ENCODE measurements at regions not wholly inside any gene's neighbourhood (a gene's known extent, or its start where the extent isn't known, plus 50 kb on each side); places are given as distances from the start of the nearest gene placed in this dataset.

GRCh38 chr12:124240493-124240892 lies 54.4 kb upstream of the RFLNA start:
- Histone ChIP-seq H3K4me3 (ENCODE audit: low read depth, low read length) (no peak overlapping the region), H3K36me3 (ENCODE audit: insufficient read depth) (no peaks in the 10 kb centered on the region), H3K27ac (ENCODE audit: low read depth) (no peak overlapping the region), H3K4me1 (ENCODE audit: insufficient read depth) (no peaks in the 10 kb centered on the region)
- 94% methylated on average over 1 of the region's 1 CpG for WGBS
- DNase-seq (ENCODE audit: extremely low spot score) = no peak

DNA sequence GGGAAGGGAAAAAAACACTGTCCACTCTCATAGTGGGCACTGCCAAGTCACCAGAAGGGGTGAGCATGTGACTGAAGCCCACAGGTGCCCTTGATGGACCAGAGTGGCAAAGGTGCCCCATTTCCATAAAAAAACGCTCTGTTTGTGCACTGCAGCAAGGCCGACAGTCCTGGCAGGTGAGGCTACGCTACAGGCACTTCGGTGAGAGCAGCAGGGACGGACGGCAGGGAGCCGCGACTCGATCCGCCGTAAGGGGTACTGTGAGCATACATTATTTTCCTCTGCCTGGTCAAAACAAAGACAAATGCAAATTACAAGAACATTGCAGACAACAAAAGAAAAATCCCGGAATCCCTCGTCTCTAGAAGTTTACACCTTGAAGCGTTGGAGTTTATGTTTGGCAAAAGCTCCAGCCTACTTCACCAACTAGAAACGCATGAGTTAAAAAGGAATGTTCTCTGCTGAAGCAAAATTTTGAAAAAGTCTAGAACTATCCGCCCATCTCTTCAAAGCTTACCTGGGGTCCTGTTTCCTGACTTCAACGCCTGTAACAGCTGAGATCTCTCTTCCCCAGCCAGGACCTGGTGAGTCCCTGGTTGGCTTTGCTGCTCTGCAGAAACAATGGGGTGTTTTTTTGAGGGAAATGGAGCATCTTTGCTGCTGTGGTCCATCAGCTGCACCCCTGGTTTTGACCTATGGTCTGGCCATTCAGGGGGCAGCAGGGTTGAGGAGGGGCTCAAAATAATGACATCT lies 52.9 kb upstream of the RFLNA start:
- H3K4me3 ChIP-seq (ENCODE audit: low read depth, low read length) = no peak overlapping the region
- no peaks in the 10 kb centered on the region for H3K4me1 ChIP-seq (ENCODE audit: insufficient read depth)
- 83% methylated on average over 17 of the region's 17 CpGs for WGBS
- no peaks in the 10 kb centered on the region for H3K36me3 ChIP-seq (ENCODE audit: insufficient read depth)
- no peak overlapping the region for H3K27ac ChIP-seq (ENCODE audit: low read depth)
- DNase-seq (ENCODE audit: extremely low spot score) = no peak

- no peak for DNase-seq (ENCODE audit: extremely low spot score)
- Histone ChIP-seq H3K4me3 (ENCODE audit: low read depth, low read length) (no peak overlapping the region), H3K4me1 (ENCODE audit: insufficient read depth) (no peaks in the 10 kb centered on the region), H3K36me3 (ENCODE audit: insufficient read depth) (no peaks in the 10 kb centered on the region), H3K27ac (ENCODE audit: low read depth) (no peak overlapping the region)
- 77% methylated on average over 9 of the region's 9 CpGs for WGBS
Observed at GRCh38 chr12:124242529-124243065, 52.3 kb upstream of the RFLNA start.

- over 99% methylated on average over 4 of the region's 4 CpGs for WGBS
- Histone ChIP-seq H3K4me3 (ENCODE audit: low read depth, low read length) (no peak overlapping the region), H3K36me3 (ENCODE audit: insufficient read depth) (no peaks in the 10 kb centered on the region), H3K27ac (ENCODE audit: low read depth) (no peak overlapping the region), H3K4me1 (ENCODE audit: insufficient read depth) (no peaks in the 10 kb centered on the region)
- DNase-seq (ENCODE audit: extremely low spot score) = no peak
Observed at GRCh38 chr12:124243936-124244335, 51.0 kb upstream of the RFLNA start.

All from urinary bladder (tissue), 3 donors.